ENCODE measurements at regions not wholly inside any gene's neighbourhood (a gene's known extent, or its start where the extent isn't known, plus 50 kb on each side); places are given as distances from the start of the nearest gene placed in this dataset.

GRCh38 chr21:35326677-35327076 lies 277.6 kb upstream of the RUNX1 start:
- ATAC-seq (ENCODE audit: low FRiP score in 2 of 2): no peak
- no peak for DNase-seq
- Histone ChIP-seq H3K36me3 (no peaks in the 10 kb centered on the region), H3K27me3 (no peaks in the 10 kb centered on the region), H3K4me3 (no peak overlapping the region), H3K27ac (no peak overlapping the region), H3K9me3 (no peaks in the 10 kb centered on the region), H3K4me1 (peaks cover 0 to 8% (median 0%) of the 10 kb centered on the region in 4 donors)
- TF ChIP-seq CTCF (IDR thresholded peaks at IDR 0.05) (no peak), EP300 (IDR thresholded peaks at IDR 0.05) (no peak), POLR2A (IDR thresholded peaks at IDR 0.05) (no peak), POLR2AphosphoS5 (IDR thresholded peaks at IDR 0.05) (no peak)
- 75 to 88% methylated on average over 2 of the region's 2 CpGs for WGBS, 2 donors

GRCh38 chr21:35325953-35326352 lies 276.9 kb upstream of the RUNX1 start:
- 41 to 52% methylated on average over 2 of the region's 2 CpGs for WGBS, 2 donors
- Histone ChIP-seq H3K4me1 (peaks cover 0 to 8% (median 0%) of the 10 kb centered on the region in 4 donors), H3K4me3 (no peak overlapping the region), H3K27me3 (no peaks in the 10 kb centered on the region), H3K36me3 (no peaks in the 10 kb centered on the region), H3K9me3 (no peaks in the 10 kb centered on the region), H3K27ac (no peak overlapping the region)
- ATAC-seq (ENCODE audit: low FRiP score in 2 of 2) (no peak), DNase-seq (no peak)
- no peak for TF ChIP-seq POLR2A (IDR thresholded peaks at IDR 0.05)
- TF ChIP-seq POLR2AphosphoS5 (IDR thresholded peaks at IDR 0.05): no peak
- no peak for TF ChIP-seq CTCF (IDR thresholded peaks at IDR 0.05)
- TF ChIP-seq EP300 (IDR thresholded peaks at IDR 0.05): no peak

GRCh38 chr21:35324372-35325220 lies 275.5 kb upstream of the RUNX1 start:
- H3K27ac ChIP-seq: peak overlapping the region; percentile 51 to 70 (median 56)
- 73 to 83% methylated on average over 14 of the region's 14 CpGs for WGBS, 2 donors
- H3K36me3 ChIP-seq: no peaks in the 10 kb centered on the region
- TF ChIP-seq POLR2A (IDR thresholded peaks at IDR 0.05) (no peak), POLR2AphosphoS5 (IDR thresholded peaks at IDR 0.05) (no peak), EP300 (IDR thresholded peaks at IDR 0.05) (peak in 2 of 4 donors; percentile 55 to 74)
- no peaks in the 10 kb centered on the region for H3K9me3 ChIP-seq
- ATAC-seq (ENCODE audit: low FRiP score in 2 of 2): peak in 1 of 2 donors; percentile 56
- DNase-seq: no peak
- no peaks in the 10 kb centered on the region for H3K27me3 ChIP-seq
- H3K4me1 ChIP-seq: peaks cover 0 to 8% (median 0%) of the 10 kb centered on the region in 4 donors
- H3K4me3 ChIP-seq: no peak overlapping the region

GRCh38 chr21:35323947-35324346 lies 274.8 kb upstream of the RUNX1 start:
- H3K27ac ChIP-seq: peak overlapping the region; percentile 51 to 70 (median 56)
- peaks cover 0 to 8% (median 0%) of the 10 kb centered on the region in 4 donors for H3K4me1 ChIP-seq
- no peaks in the 10 kb centered on the region for H3K9me3 ChIP-seq
- H3K4me3 ChIP-seq: no peak overlapping the region
- TF ChIP-seq CTCF (IDR thresholded peaks at IDR 0.05) (no peak), POLR2AphosphoS5 (IDR thresholded peaks at IDR 0.05) (no peak), EP300 (IDR thresholded peaks at IDR 0.05) (no peak), POLR2A (IDR thresholded peaks at IDR 0.05) (no peak)
- H3K36me3 ChIP-seq: no peaks in the 10 kb centered on the region
- DNase-seq (peak in 1 of 2 donors; percentile 13), ATAC-seq (ENCODE audit: low FRiP score in 2 of 2) (peak in 1 of 2 donors; percentile 61)
- WGBS, 2 donors: 65 to 70% methylated on average over 9 of the region's 9 CpGs
- H3K27me3 ChIP-seq: no peaks in the 10 kb centered on the region

- no peaks in the 10 kb centered on the region for H3K9me3 ChIP-seq
- DNase-seq: no peak
- H3K27me3 ChIP-seq: no peaks in the 10 kb centered on the region
- no peak for TF ChIP-seq EP300 (IDR thresholded peaks at IDR 0.05)
- no peak for TF ChIP-seq POLR2AphosphoS5 (IDR thresholded peaks at IDR 0.05)
- no peak for TF ChIP-seq CTCF (IDR thresholded peaks at IDR 0.05)
- TF ChIP-seq POLR2A (IDR thresholded peaks at IDR 0.05): no peak
- ATAC-seq (ENCODE audit: low FRiP score in 2 of 2): no peak
- peaks cover 0 to 8% (median 0%) of the 10 kb centered on the region in 4 donors for H3K4me1 ChIP-seq
- H3K27ac ChIP-seq: no peak overlapping the region
- WGBS, 2 donors: 65 to 76% methylated on average over 8 of the region's 8 CpGs
- H3K36me3 ChIP-seq: no peaks in the 10 kb centered on the region
- no peak overlapping the region for H3K4me3 ChIP-seq
These were observed 272.5 kb upstream of the RUNX1 start for GRCh38 chr21:35321322-35322200.

Data from upper lobe of left lung (tissue), 6 donors.